IMR-90 (cell line): ENCODE measurements at regions not wholly inside any gene's neighbourhood (a gene's known extent, or its start where the extent isn't known, plus 50 kb on each side); places are given as distances from the start of the nearest gene placed in this dataset.

Experiments
- ATAC-seq: fragments of 200-7000 bp; cut with Tn5 transposase; 2 replicates; pipeline ENCODE4 v1.9.1; 2020; ENCODE audit warnings: low read depth, mild to moderate bottlenecking, moderate library complexity
- BruUV-seq: library from RNA; stranded (reverse); fragments of 400-500 nt; replicated peaks from 2 replicates; lab custom pipeline; 2021; lab: Mats Ljungman, UMichigan
- CTCF ChIA-PET: fragments of 300-600 bp; formaldehyde crosslinking; extraction: SDS; loops from one replicate; lab custom pipeline; 2021; ENCODE audit warnings: antibody characterized with exemption; lab: Yijun Ruan, JAX
- POLR2A ChIA-PET: fragments of 300-600 bp; sonication (Branson Sonifier 250); formaldehyde crosslinking; loops from one replicate; lab custom pipeline; 2022; ENCODE audit warnings: antibody characterized with exemption; ENCODE audit not compliant: unreplicated experiment; lab: Charles Lee
- DNase-seq: peaks from one replicate; pipeline ENCODE4 v3.0.0; 2013
- H2AFZ ChIP-seq: replicated peaks from 2 replicates; pipeline ENCODE3; 2013; ENCODE audit warnings: low read length, mild to moderate bottlenecking; ENCODE audit not compliant: poor library complexity
- H2AK5ac ChIP-seq: 2 replicates; pipeline ENCODE4 v1.6.1; 2013; ENCODE audit warnings: low read depth, low read length, inconsistent platforms
- H2AK9ac ChIP-seq: replicated peaks from 2 replicates; pipeline ENCODE3; 2013; ENCODE audit warnings: mild to moderate bottlenecking, low read depth, low read length, moderate library complexity; ENCODE audit not compliant: poor library complexity
- H2BK120ac ChIP-seq: 2 replicates; pipeline ENCODE4 v1.6.1; 2013; ENCODE audit warnings: low read depth, low read length, inconsistent platforms
- H2BK15ac ChIP-seq: 3 replicates; pipeline ENCODE4 v1.6.1; 2013; ENCODE audit warnings: low read depth, low read length, inconsistent platforms
- H2BK20ac ChIP-seq: 2 replicates; pipeline ENCODE4 v1.6.1; 2013; ENCODE audit warnings: low read depth, mild to moderate bottlenecking, inconsistent platforms, low read length, moderate library complexity
- H2BK5ac ChIP-seq: 2 replicates; pipeline ENCODE4 v1.6.1; 2013; ENCODE audit warnings: mild to moderate bottlenecking, low read depth, low read length, inconsistent platforms; ENCODE audit not compliant: poor library complexity, severe bottlenecking
- H3K14ac ChIP-seq: replicated peaks from 2 replicates; pipeline ENCODE4 v1.6.1; 2013; ENCODE audit warnings: low read depth, low read length, inconsistent platforms
- H3K18ac ChIP-seq: 2 replicates; pipeline ENCODE4 v1.6.1; 2013; ENCODE audit warnings: low read depth, low read length, control low read depth
- H3K23ac ChIP-seq: 2 replicates; pipeline ENCODE4 v1.6.1; 2013; ENCODE audit warnings: low read depth, low read length, inconsistent platforms
- H3K27ac ChIP-seq: 2 replicates; pipeline ENCODE4 v1.5.1; 2013; ENCODE audit warnings: mild to moderate bottlenecking, control low read depth, low read length; ENCODE audit not compliant: insufficient read depth
- H3K27me3 ChIP-seq: 2 replicates; pipeline ENCODE4 v1.6.1; 2013; ENCODE audit warnings: low read length; ENCODE audit not compliant: control insufficient read depth, insufficient read depth
- H3K36me3 ChIP-seq: 2 replicates; pipeline ENCODE4 v1.6.1; 2013; ENCODE audit warnings: low read length, mixed read lengths; ENCODE audit not compliant: control insufficient read depth, insufficient read depth
- H3K4ac ChIP-seq: 2 replicates; pipeline ENCODE4 v1.6.1; 2013; ENCODE audit warnings: low read depth, low read length, inconsistent platforms
- H3K4me1 ChIP-seq: 2 replicates; pipeline ENCODE4 v1.6.1; 2013; ENCODE audit warnings: low read length, mixed read lengths; ENCODE audit not compliant: control insufficient read depth, insufficient read depth
- H3K4me2 ChIP-seq: 2 replicates; pipeline ENCODE4 v1.6.1; 2013; ENCODE audit warnings: low read depth, mild to moderate bottlenecking, control low read depth, low read length, moderate library complexity
- H3K4me3 ChIP-seq: 2 replicates; pipeline ENCODE4 v1.5.1; 2013; ENCODE audit warnings: low read depth, mild to moderate bottlenecking, control low read depth, low read length, moderate library complexity; ENCODE audit not compliant: insufficient read depth
- H3K56ac ChIP-seq: 2 replicates; pipeline ENCODE4 v1.6.1; 2013; ENCODE audit warnings: low read length, inconsistent platforms; ENCODE audit not compliant: insufficient read depth; ENCODE audit errors: extremely low read depth
- H3K79me1 ChIP-seq, 2 experiments: 2 replicates each; pipeline ENCODE4 v1.6.1; 2013; ENCODE audit warnings: low read length in 2 of 2, inconsistent platforms in 1 of 2, low read depth in 1 of 2
- H3K9ac ChIP-seq: 2 replicates; pipeline ENCODE4 v1.6.1; 2013; ENCODE audit warnings: low read depth, low read length, control low read depth
- H3K9me1 ChIP-seq: 2 replicates; pipeline ENCODE4 v1.6.1; 2013; ENCODE audit warnings: low read length, inconsistent platforms; ENCODE audit not compliant: insufficient read depth
- H3K9me3 ChIP-seq: 2 replicates; pipeline ENCODE4 v1.6.1; 2013; ENCODE audit warnings: low read length; ENCODE audit not compliant: control insufficient read depth, insufficient read depth
- H4K20me1 ChIP-seq: 2 replicates; pipeline ENCODE4 v1.6.1; 2013; ENCODE audit warnings: low read length, inconsistent platforms; ENCODE audit not compliant: insufficient read depth
- H4K5ac ChIP-seq: 2 replicates; pipeline ENCODE4 v1.6.1; 2013; ENCODE audit warnings: mild to moderate bottlenecking, low read depth, low read length, control low read depth
- H4K8ac ChIP-seq, 2 experiments: 2 replicates each; pipeline ENCODE4 v1.6.1; 2013; ENCODE audit warnings: low read depth in 2 of 2, low read length in 2 of 2, control low read depth in 1 of 2, inconsistent platforms in 1 of 2
- H4K91ac ChIP-seq: 2 replicates; pipeline ENCODE4 v1.6.1; 2013; ENCODE audit warnings: low read depth, low read length, inconsistent platforms; ENCODE audit not compliant: insufficient read depth
- BHLHE40 ChIP-seq: fragments of 150-350 bp; IDR thresholded peaks from 2 replicates; pipeline ENCODE4 v1.6.1; 2016; ENCODE audit warnings: mild to moderate bottlenecking, low read depth, low read length
- CEBPB ChIP-seq: IDR thresholded peaks from 2 replicates; pipeline ENCODE4 v1.6.1; 2012; ENCODE audit warnings: low read depth, low read length, improper control_type of control experiment
- CHD1 ChIP-seq: IDR thresholded peaks from 2 replicates; pipeline ENCODE4 v1.6.1; 2012; ENCODE audit warnings: low read depth, low read length, improper control_type of control experiment
- CTCF ChIP-seq: conservative IDR thresholded peaks from 2 replicates; pipeline ENCODE4 v1.5.1; 2012; ENCODE audit warnings: mild to moderate bottlenecking, low read depth, low read length, improper control_type of control experiment
- FOS ChIP-seq: fragments of 150-350 bp; IDR thresholded peaks from 2 replicates; pipeline ENCODE4 v1.6.1; 2016; ENCODE audit warnings: low read depth, low read length
- MAFK ChIP-seq: IDR thresholded peaks from 2 replicates; pipeline ENCODE4 v1.6.1; 2012; ENCODE audit warnings: low read depth, low read length, improper control_type of control experiment
- MAZ ChIP-seq: IDR thresholded peaks from 2 replicates; pipeline ENCODE4 v1.6.1; 2012; ENCODE audit warnings: low read depth, mild to moderate bottlenecking, low read length, improper control_type of control experiment, moderate library complexity, borderline replicate concordance
- MXI1 ChIP-seq: IDR thresholded peaks from 2 replicates; pipeline ENCODE4 v1.6.1; 2012; ENCODE audit warnings: low read depth, mild to moderate bottlenecking, low read length, moderate library complexity, borderline replicate concordance
- NFE2L2 ChIP-seq: fragments of 150-350 bp; IDR thresholded peaks from 2 replicates; pipeline ENCODE4 v1.6.1; 2016; ENCODE audit warnings: low read depth, mild to moderate bottlenecking, low read length
- POLR2A ChIP-seq: IDR thresholded peaks from 2 replicates; pipeline ENCODE4 v1.6.1; 2012; ENCODE audit warnings: mild to moderate bottlenecking, low read depth, low read length
- RAD21 ChIP-seq: IDR thresholded peaks from 2 replicates; pipeline ENCODE4 v1.6.1; 2012; ENCODE audit warnings: low read length, improper control_type of control experiment
- RCOR1 ChIP-seq: IDR thresholded peaks from 2 replicates; pipeline ENCODE4 v1.6.1; 2012; ENCODE audit warnings: mild to moderate bottlenecking, low read length, improper control_type of control experiment; ENCODE audit not compliant: insufficient replicate concordance
- RFX5 ChIP-seq: IDR thresholded peaks from 2 replicates; pipeline ENCODE4 v1.8.0; 2012; ENCODE audit warnings: low read depth, mild to moderate bottlenecking, low read length, moderate library complexity
- SMC3 ChIP-seq: fragments of 150-350 bp; IDR thresholded peaks from 2 replicates; pipeline ENCODE4 v1.6.1; 2016; ENCODE audit warnings: low read depth, mild to moderate bottlenecking, antibody characterized with exemption, low read length, moderate library complexity
- WGBS, 2 experiments: methylation state at CpG; one replicate each; pipeline versions ENCODE4 v1.1.5 to v1.1.7; 2013; ENCODE audit warnings: missing lambda C conversion rate in 2 of 2; ENCODE audit not compliant: insufficient read length in 1 of 2; ENCODE audit errors: extremely low coverage in 2 of 2; 5-methylcytosine and 5-hydroxymethylcytosine counted together
- dilution Hi-C: fragments of 300-500 bp; cut with HindIII; formaldehyde crosslinking; loops from one replicate; pipeline ENCODE4 v1.14.3; 2018; ENCODE audit warnings: low sequenced_read_pairs; ENCODE audit not compliant: unreplicated experiment
- in situ Hi-C: fragments of 300-500 bp; cut with MboI; formaldehyde crosslinking; loops from 3 replicates; pipeline ENCODE4 v1.14.3; 2019; ENCODE audit warnings: low sequenced_read_pairs, inconsistent platforms, mixed read lengths
- intact Hi-C: fragments of 100-400 bp; cut with micrococcal nuclease; formaldehyde crosslinking; loops from 2 replicates; pipeline ENCODE4 v1.10.0; 2022
- TF ChIP-seq, protein P1 (sequence below): fragments of 150-350 bp; IDR thresholded peaks from 2 replicates; pipeline ENCODE4 v1.6.1; 2017; ENCODE audit warnings: mild to moderate bottlenecking, antibody characterized with exemption, low read length, low read depth
- TF ChIP-seq, protein P2 (sequence below): fragments of 150-350 bp; IDR thresholded peaks from 2 replicates; pipeline ENCODE4 v1.6.1; 2016; ENCODE audit warnings: low read depth, mild to moderate bottlenecking, low read length, moderate library complexity, borderline replicate concordance

DNA sequence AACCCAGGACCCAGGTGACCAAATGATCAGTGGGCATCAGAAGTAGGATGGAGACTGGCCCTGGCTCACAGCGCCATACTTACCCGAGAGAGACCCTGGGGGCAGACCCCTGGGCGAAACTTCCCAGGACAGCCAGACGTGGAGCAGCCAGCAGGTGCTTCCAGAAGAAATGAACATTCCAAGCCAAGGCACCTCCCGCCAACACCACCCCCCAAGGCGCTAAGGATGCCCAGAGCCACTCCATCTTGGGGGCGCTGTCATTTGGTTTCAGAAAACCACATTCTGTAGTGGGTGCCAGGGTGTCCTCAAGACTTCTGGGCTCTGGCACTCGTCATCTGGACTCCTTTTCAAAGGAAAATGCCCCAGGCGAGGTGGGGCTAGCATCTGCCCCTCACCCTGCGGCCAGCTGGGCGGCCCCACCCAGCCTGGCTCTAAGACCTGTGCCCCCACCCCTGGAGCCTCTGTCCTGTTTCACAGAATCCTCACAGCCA, 98.8 kb downstream of the RIPK4 start:
- Histone ChIP-seq H2BK20ac (no peak overlapping the region), H2BK120ac (no peak overlapping the region), H3K27me3 (peaks cover 5% of the 10 kb centered on the region; the same call in 1 of the 2 replicates), H2AK9ac (no peak overlapping the region), H3K56ac (no peak overlapping the region), H3K4ac (no peak overlapping the region), H2AK5ac (no peak overlapping the region), H3K18ac (no peak overlapping the region), H4K91ac (no peak overlapping the region), H3K79me1 (no peaks in the 10 kb centered on the region), H3K27ac (no peak overlapping the region), H3K36me3 (no peaks in the 10 kb centered on the region), H3K4me2 (no peak overlapping the region), H4K20me1 (no peaks in the 10 kb centered on the region), H3K9me1 (peaks cover 6% of the 10 kb centered on the region), H3K4me3 (no peak overlapping the region), H4K5ac (no peak overlapping the region), H3K4me1 (peaks cover 11% of the 10 kb centered on the region), H3K14ac (no peak overlapping the region), H3K23ac (no peak overlapping the region), H2BK15ac (no peak overlapping the region), H4K8ac (no peak overlapping the region), H2BK5ac (no peak overlapping the region), H3K9ac (no peak overlapping the region), H2AFZ (no peak overlapping the region), H3K9me3 (no peaks in the 10 kb centered on the region)
- WGBS, 2 experiments: 100% methylated on average over 3 of the region's 11 CpGs; no CpG with 5 or more reads in 1 of the 2 experiments
- ChIA-PET POLR2A (no interaction called here), CTCF (no interaction called here)
- DNase-seq (no peak), ATAC-seq (no peak)
- TF ChIP-seq NFE2L2: no peak
- TF ChIP-seq MAFK: no peak
- no peak for TF ChIP-seq MXI1
- no peak for TF ChIP-seq CEBPB
- TF ChIP-seq RFX5: no peak
- TF ChIP-seq, protein P1, sequence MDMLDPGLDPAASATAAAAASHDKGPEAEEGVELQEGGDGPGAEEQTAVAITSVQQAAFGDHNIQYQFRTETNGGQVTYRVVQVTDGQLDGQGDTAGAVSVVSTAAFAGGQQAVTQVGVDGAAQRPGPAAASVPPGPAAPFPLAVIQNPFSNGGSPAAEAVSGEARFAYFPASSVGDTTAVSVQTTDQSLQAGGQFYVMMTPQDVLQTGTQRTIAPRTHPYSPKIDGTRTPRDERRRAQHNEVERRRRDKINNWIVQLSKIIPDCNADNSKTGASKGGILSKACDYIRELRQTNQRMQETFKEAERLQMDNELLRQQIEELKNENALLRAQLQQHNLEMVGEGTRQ: no peak
- no peak for TF ChIP-seq POLR2A
- no peak for TF ChIP-seq BHLHE40
- no peak for TF ChIP-seq CTCF
- no peak for TF ChIP-seq RAD21
- TF ChIP-seq SMC3: no peak
- TF ChIP-seq MAZ: no peak
- no peak for TF ChIP-seq RCOR1
- no peak for TF ChIP-seq FOS
- TF ChIP-seq, protein P2, sequence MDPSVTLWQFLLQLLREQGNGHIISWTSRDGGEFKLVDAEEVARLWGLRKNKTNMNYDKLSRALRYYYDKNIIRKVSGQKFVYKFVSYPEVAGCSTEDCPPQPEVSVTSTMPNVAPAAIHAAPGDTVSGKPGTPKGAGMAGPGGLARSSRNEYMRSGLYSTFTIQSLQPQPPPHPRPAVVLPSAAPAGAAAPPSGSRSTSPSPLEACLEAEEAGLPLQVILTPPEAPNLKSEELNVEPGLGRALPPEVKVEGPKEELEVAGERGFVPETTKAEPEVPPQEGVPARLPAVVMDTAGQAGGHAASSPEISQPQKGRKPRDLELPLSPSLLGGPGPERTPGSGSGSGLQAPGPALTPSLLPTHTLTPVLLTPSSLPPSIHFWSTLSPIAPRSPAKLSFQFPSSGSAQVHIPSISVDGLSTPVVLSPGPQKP: no peak
- TF ChIP-seq CHD1: no peak
- in situ Hi-C loops (no loop called here), intact Hi-C loops (no loop called here), dilution Hi-C loops (no loop called here)
- BruUV-seq: no TSS peak
